ENCODE measurements at regions not wholly inside any gene's neighbourhood (a gene's known extent, or its start where the extent isn't known, plus 50 kb on each side); places are given as distances from the start of the nearest gene placed in this dataset.

- TF ChIP-seq, protein P1, sequence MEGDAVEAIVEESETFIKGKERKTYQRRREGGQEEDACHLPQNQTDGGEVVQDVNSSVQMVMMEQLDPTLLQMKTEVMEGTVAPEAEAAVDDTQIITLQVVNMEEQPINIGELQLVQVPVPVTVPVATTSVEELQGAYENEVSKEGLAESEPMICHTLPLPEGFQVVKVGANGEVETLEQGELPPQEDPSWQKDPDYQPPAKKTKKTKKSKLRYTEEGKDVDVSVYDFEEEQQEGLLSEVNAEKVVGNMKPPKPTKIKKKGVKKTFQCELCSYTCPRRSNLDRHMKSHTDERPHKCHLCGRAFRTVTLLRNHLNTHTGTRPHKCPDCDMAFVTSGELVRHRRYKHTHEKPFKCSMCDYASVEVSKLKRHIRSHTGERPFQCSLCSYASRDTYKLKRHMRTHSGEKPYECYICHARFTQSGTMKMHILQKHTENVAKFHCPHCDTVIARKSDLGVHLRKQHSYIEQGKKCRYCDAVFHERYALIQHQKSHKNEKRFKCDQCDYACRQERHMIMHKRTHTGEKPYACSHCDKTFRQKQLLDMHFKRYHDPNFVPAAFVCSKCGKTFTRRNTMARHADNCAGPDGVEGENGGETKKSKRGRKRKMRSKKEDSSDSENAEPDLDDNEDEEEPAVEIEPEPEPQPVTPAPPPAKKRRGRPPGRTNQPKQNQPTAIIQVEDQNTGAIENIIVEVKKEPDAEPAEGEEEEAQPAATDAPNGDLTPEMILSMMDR (IDR thresholded peaks at IDR 0.05; ENCODE audit: low read depth, low read length), result no peak
- DNase-seq (ENCODE audit: extremely low read depth, low read depth), result no peak
Observed at GRCh38 chr1:5200006-5200405, 545.6 kb downstream of the AJAP1 start.

GRCh38 chr1:5198328-5198727 lies 543.9 kb downstream of the AJAP1 start:
- no peak for DNase-seq (ENCODE audit: extremely low read depth, low read depth)
- TF ChIP-seq, protein P1 (IDR thresholded peaks at IDR 0.05; ENCODE audit: low read depth, low read length), result no peak

- TF ChIP-seq, protein P1 (IDR thresholded peaks at IDR 0.05; ENCODE audit: low read depth, low read length), result no peak
- no peak for DNase-seq (ENCODE audit: extremely low read depth, low read depth)
Observed at GRCh38 chr1:5191470-5191869, 537.1 kb downstream of the AJAP1 start.

GRCh38 chr1:5189384-5189783 lies 535.0 kb downstream of the AJAP1 start:
- TF ChIP-seq, protein P1 (IDR thresholded peaks at IDR 0.05; ENCODE audit: low read depth, low read length), result no peak
- DNase-seq (ENCODE audit: extremely low read depth, low read depth), result no peak

GRCh38 chr1:5165762-5166161 lies 511.4 kb downstream of the AJAP1 start:
- TF ChIP-seq, protein P1 (IDR thresholded peaks at IDR 0.05; ENCODE audit: low read depth, low read length), result no peak
- DNase-seq (ENCODE audit: extremely low read depth, low read depth), result no peak

GRCh38 chr1:5164158-5164557 lies 509.7 kb downstream of the AJAP1 start:
- DNase-seq (ENCODE audit: extremely low read depth, low read depth), result no peak
- TF ChIP-seq, protein P1 (IDR thresholded peaks at IDR 0.05; ENCODE audit: low read depth, low read length), result no peak

GRCh38 chr1:5161372-5161771 lies 507.0 kb downstream of the AJAP1 start:
- TF ChIP-seq, protein P1 (IDR thresholded peaks at IDR 0.05; ENCODE audit: low read depth, low read length), result no peak
- DNase-seq (ENCODE audit: extremely low read depth, low read depth), result no peak

Data from AG09319 (cell line).